PC-3 (cell line): ENCODE measurements at regions not wholly inside any gene's neighbourhood (a gene's known extent, or its start where the extent isn't known, plus 50 kb on each side); places are given as distances from the start of the nearest gene placed in this dataset.

Experiments
- ATAC-seq: fragments of 200-7000 bp; cut with Tn5 transposase; 2 replicates; pipeline ENCODE4 v1.9.1; 2020; ENCODE audit warnings: mild to moderate bottlenecking, moderate library complexity
- BruUV-seq: library from RNA; stranded (reverse); fragments of 400-500 nt; replicated peaks from 2 replicates; lab custom pipeline; 2021; lab: Mats Ljungman, UMichigan
- CTCF ChIA-PET: fragments of 300-600 bp; sonication (Branson Sonifier 250); formaldehyde crosslinking; loops from one replicate; lab custom pipeline; 2022; ENCODE audit warnings: antibody characterized with exemption; lab: Charles Lee
- POLR2A ChIA-PET: fragments of 300-600 bp; sonication (Branson Sonifier 250); formaldehyde crosslinking; loops from one replicate; lab custom pipeline; 2022; ENCODE audit warnings: antibody characterized with exemption; ENCODE audit not compliant: unreplicated experiment; lab: Charles Lee
- DNase-seq: peaks from one replicate; pipeline ENCODE4 v3.0.0-alpha.2; 2015
- H2AFZ ChIP-seq: fragments of 300-600 bp; sonication (generic); 2 replicates; pipeline ENCODE4 v1.6.0; 2016; ENCODE audit warnings: antibody characterized with exemption, low read length
- H3F3A ChIP-seq: fragments of 300-600 bp; sonication (generic); one replicate; pipeline ENCODE4 v1.6.0; 2017; ENCODE audit warnings: antibody characterized with exemption, low read length, control low read depth, mild to moderate bottlenecking; ENCODE audit not compliant: unreplicated experiment
- H3K27ac ChIP-seq: fragments of 300-600 bp; sonication (generic); 2 replicates; pipeline ENCODE4 v1.5.1; 2016; ENCODE audit warnings: mild to moderate bottlenecking, low read length
- H3K27me3 ChIP-seq: fragments of 300-600 bp; sonication (generic); 2 replicates; pipeline ENCODE4 v1.6.1; 2016; ENCODE audit warnings: low read length, mixed read lengths
- H3K36me3 ChIP-seq: fragments of 300-600 bp; sonication (generic); 2 replicates; pipeline ENCODE4 v1.6.1; 2016; ENCODE audit warnings: low read depth, mixed run types, low read length, mixed read lengths
- H3K4me1 ChIP-seq: fragments of 300-600 bp; sonication (generic); 2 replicates; pipeline ENCODE4 v1.5.1; 2016; ENCODE audit warnings: low read length; ENCODE audit not compliant: insufficient read depth
- H3K4me2 ChIP-seq: fragments of 300-600 bp; sonication (generic); 2 replicates; pipeline ENCODE4 v1.6.0; 2016; ENCODE audit warnings: low read length
- H3K4me3 ChIP-seq: fragments of 300-600 bp; sonication (generic); 2 replicates; pipeline ENCODE4 v1.5.1; 2016; ENCODE audit warnings: mild to moderate bottlenecking, low read length, mixed read lengths
- H3K79me2 ChIP-seq: fragments of 300-600 bp; sonication (generic); 2 replicates; pipeline ENCODE4 v1.6.1; 2017; ENCODE audit warnings: low read length, mixed read lengths
- H3K9ac ChIP-seq: fragments of 300-600 bp; sonication (generic); 2 replicates; pipeline ENCODE4 v1.6.0; 2016; ENCODE audit warnings: mild to moderate bottlenecking, low read length
- H3K9me2 ChIP-seq: fragments of 300-600 bp; sonication (generic); replicated peaks from 2 replicates; pipeline ENCODE4 v1.6.1; 2016; ENCODE audit warnings: mixed run types, low read length, mixed read lengths
- H3K9me3 ChIP-seq: fragments of 300-600 bp; sonication (generic); 2 replicates; pipeline ENCODE4 v1.6.1; 2016; ENCODE audit warnings: low read length, mixed read lengths
- H4K20me1 ChIP-seq: fragments of 300-600 bp; sonication (generic); 2 replicates; pipeline ENCODE4 v1.6.1; 2016; ENCODE audit warnings: low read length, mixed read lengths
- EZH2 ChIP-seq: fragments of 300-600 bp; sonication (generic); IDR thresholded peaks from one replicate; pipeline ENCODE4 v1.6.1; 2017; ENCODE audit warnings: antibody characterized with exemption, mild to moderate bottlenecking, low read length; ENCODE audit not compliant: unreplicated experiment
- EZH2phosphoT487 ChIP-seq: fragments of 300-600 bp; sonication (generic); IDR thresholded peaks from 2 replicates; pipeline ENCODE4 v1.6.1; 2018; ENCODE audit warnings: mild to moderate bottlenecking, antibody characterized with exemption, low read length, borderline replicate concordance
- intact Hi-C: fragments of 100-400 bp; cut with micrococcal nuclease; formaldehyde crosslinking; loops from 2 replicates; pipeline ENCODE4 v1.9.0; 2023
- TF ChIP-seq, protein P1 (sequence below): fragments of 300-600 bp; sonication (generic); conservative IDR thresholded peaks from 2 replicates; pipeline ENCODE4 v1.5.1; 2017; ENCODE audit warnings: antibody characterized with exemption, low read depth, mild to moderate bottlenecking, low read length

DNA sequence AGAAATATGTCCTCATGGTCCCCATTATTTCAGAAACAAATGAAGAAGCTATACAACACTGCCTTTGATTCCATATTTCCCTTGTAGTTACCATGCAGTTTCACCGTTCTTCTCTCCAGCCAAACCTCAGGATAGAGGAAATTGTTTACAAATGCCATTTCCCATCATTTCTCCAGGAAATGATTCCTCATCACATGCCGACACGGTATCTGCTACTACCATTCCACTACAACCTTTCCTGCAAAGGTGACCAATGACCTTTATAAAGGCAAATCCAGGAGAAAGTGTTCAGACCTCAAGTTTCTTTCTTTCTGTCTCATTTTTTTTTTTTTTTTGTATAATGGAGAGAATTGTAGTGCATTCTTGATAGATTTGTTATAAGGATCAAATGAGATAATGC, 460.8 kb upstream of the CDH20 start:
- no peaks in the 10 kb centered on the region for H3K4me1 ChIP-seq
- H3K4me2 ChIP-seq, result no peak overlapping the region
- DNase-seq, result no peak
- ChIA-PET POLR2A (no interaction called here), CTCF (no interaction called here)
- H4K20me1 ChIP-seq, result no peaks in the 10 kb centered on the region
- intact Hi-C loops, result no loop called here
- H3K4me3 ChIP-seq, result no peak overlapping the region
- H3K9me3 ChIP-seq, result no peaks in the 10 kb centered on the region
- no peaks in the 10 kb centered on the region for H3K79me2 ChIP-seq
- TF ChIP-seq, protein P1, sequence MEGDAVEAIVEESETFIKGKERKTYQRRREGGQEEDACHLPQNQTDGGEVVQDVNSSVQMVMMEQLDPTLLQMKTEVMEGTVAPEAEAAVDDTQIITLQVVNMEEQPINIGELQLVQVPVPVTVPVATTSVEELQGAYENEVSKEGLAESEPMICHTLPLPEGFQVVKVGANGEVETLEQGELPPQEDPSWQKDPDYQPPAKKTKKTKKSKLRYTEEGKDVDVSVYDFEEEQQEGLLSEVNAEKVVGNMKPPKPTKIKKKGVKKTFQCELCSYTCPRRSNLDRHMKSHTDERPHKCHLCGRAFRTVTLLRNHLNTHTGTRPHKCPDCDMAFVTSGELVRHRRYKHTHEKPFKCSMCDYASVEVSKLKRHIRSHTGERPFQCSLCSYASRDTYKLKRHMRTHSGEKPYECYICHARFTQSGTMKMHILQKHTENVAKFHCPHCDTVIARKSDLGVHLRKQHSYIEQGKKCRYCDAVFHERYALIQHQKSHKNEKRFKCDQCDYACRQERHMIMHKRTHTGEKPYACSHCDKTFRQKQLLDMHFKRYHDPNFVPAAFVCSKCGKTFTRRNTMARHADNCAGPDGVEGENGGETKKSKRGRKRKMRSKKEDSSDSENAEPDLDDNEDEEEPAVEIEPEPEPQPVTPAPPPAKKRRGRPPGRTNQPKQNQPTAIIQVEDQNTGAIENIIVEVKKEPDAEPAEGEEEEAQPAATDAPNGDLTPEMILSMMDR, result no peak
- no peak for TF ChIP-seq EZH2
- H3K27ac ChIP-seq, result no peak overlapping the region
- no peak overlapping the region for H2AFZ ChIP-seq
- no peak for ATAC-seq
- no peaks in the 10 kb centered on the region for H3K36me3 ChIP-seq
- BruUV-seq, result no TSS peak
- no peaks in the 10 kb centered on the region for H3K9me2 ChIP-seq
- H3K9ac ChIP-seq, result no peak overlapping the region
- H3F3A ChIP-seq, result no peaks in the 10 kb centered on the region
- peaks cover 65% of the 10 kb centered on the region for H3K27me3 ChIP-seq

DNA sequence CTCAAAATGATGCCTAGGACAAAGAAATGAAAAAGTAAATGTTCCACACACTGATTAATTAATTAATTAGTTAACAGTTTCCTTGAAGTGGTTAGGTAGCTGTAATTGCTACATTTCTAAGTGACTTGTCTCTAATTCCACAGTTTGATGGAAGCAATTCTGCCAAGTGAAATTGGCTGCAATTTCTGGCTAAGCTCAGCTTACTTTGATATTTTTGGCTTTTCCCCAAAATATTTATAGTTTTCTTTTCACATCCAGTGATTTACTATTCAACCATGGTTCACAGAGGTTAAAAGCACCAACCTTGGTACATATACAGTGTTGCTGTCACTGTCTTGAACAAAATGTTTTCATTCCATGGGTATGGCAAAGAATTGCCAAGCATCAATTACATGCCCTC, 459.5 kb upstream of the CDH20 start:
- ATAC-seq (no peak), DNase-seq (no peak)
- H3K27me3 ChIP-seq, result peaks cover 55% of the 10 kb centered on the region
- no peaks in the 10 kb centered on the region for H3K36me3 ChIP-seq
- H4K20me1 ChIP-seq, result no peaks in the 10 kb centered on the region
- BruUV-seq, result no TSS peak
- intact Hi-C loops, result no loop called here
- H3K4me3 ChIP-seq, result no peak overlapping the region
- no peak overlapping the region for H3K4me2 ChIP-seq
- no peaks in the 10 kb centered on the region for H3F3A ChIP-seq
- no peak overlapping the region for H3K9ac ChIP-seq
- H3K4me1 ChIP-seq, result no peaks in the 10 kb centered on the region
- H3K27ac ChIP-seq, result no peak overlapping the region
- POLR2A ChIA-PET, result no interaction called here
- H3K9me2 ChIP-seq, result no peaks in the 10 kb centered on the region
- CTCF ChIA-PET, result no interaction called here
- H3K79me2 ChIP-seq, result no peaks in the 10 kb centered on the region
- H2AFZ ChIP-seq, result no peak overlapping the region
- H3K9me3 ChIP-seq, result no peaks in the 10 kb centered on the region
- TF ChIP-seq EZH2, result no peak
- TF ChIP-seq, protein P1, result no peak
- no peak for TF ChIP-seq EZH2phosphoT487

DNA sequence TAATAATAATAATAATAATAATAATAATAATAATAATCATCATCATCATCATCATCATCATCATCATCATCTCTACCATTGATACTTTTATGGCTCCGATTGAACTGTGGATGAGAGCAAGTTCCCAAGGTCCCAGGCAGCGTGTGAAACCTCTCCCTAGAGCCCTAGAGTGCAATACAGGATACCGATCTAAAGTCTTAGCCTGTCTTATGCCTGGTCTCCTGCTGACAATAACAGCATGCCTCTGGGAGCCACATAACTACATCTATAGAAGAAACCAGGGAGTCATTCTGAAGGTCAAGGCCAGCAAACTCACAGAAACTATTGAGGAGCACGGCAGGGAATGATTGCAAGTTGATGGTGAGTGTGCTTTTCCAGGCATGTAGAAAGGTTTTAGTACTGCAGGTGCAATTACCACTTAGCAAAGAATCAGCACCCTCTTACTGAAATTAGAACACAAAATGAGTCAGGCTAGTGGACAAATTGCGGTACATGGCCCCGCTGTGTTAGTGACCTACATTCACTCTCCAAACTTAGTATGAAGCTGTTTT, 457.2 kb upstream of the CDH20 start:
- Histone ChIP-seq H3K27ac (no peak overlapping the region), H3K36me3 (no peaks in the 10 kb centered on the region), H3F3A (no peaks in the 10 kb centered on the region), H3K9ac (no peak overlapping the region), H3K27me3 (peaks cover 50% of the 10 kb centered on the region), H3K9me3 (no peaks in the 10 kb centered on the region), H3K4me3 (no peak overlapping the region), H2AFZ (no peak overlapping the region), H3K79me2 (no peaks in the 10 kb centered on the region), H3K4me1 (no peaks in the 10 kb centered on the region), H4K20me1 (no peaks in the 10 kb centered on the region), H3K9me2 (no peaks in the 10 kb centered on the region), H3K4me2 (no peak overlapping the region)
- no TSS peak for BruUV-seq
- no peak for ATAC-seq
- intact Hi-C loops, result no loop called here
- CTCF ChIA-PET, result no interaction called here
- no peak for TF ChIP-seq EZH2phosphoT487
- no peak for TF ChIP-seq EZH2
- TF ChIP-seq, protein P1, result no peak
- DNase-seq, result no peak
- POLR2A ChIA-PET, result no interaction called here
